Activated CD4-positive, alpha-beta T cell treated with anti-CD3 and anti-CD28 coated beads for 36 hours (primary cell): ENCODE measurements at regions not wholly inside any gene's neighbourhood (a gene's known extent, or its start where the extent isn't known, plus 50 kb on each side); places are given as distances from the start of the nearest gene placed in this dataset.

Source experiments
- ATAC-seq: fragments of 200-7000 bp; cut with Tn5 transposase; one replicate; pipeline ENCODE4 v1.10.0; 2021; ENCODE audit warnings: mild to moderate bottlenecking, moderate library complexity
- CTCF ChIA-PET: fragments of 350-600 bp; sonication (Branson Sonifier 250); formaldehyde crosslinking; loops from one replicate; lab custom pipeline; 2021; ENCODE audit warnings: antibody characterized with exemption; lab: Charles Lee
- POLR2A ChIA-PET: fragments of 350-600 bp; sonication (Branson Sonifier 250); formaldehyde crosslinking; loops from one replicate; lab custom pipeline; 2021; ENCODE audit warnings: antibody characterized with exemption, inconsistent platforms; lab: Charles Lee
- DNase-seq: peaks from one replicate; pipeline ENCODE4 v3.0.0-alpha.2; 2020
- H3K27ac Mint-ChIP-seq: one replicate; pipeline ENCODE4 v1.8.0; 2021; ENCODE audit warnings: mixed read lengths
- H3K27me3 Mint-ChIP-seq: one replicate; pipeline ENCODE4 v1.8.0; 2021; ENCODE audit warnings: mixed read lengths
- H3K36me3 Mint-ChIP-seq: one replicate; pipeline ENCODE4 v1.8.0; 2021; ENCODE audit warnings: low read depth, mixed read lengths
- H3K4me1 Mint-ChIP-seq: one replicate; pipeline ENCODE4 v1.8.0; 2021; ENCODE audit warnings: mixed read lengths
- H3K4me3 Mint-ChIP-seq: one replicate; pipeline ENCODE4 v1.8.0; 2021; ENCODE audit warnings: mild to moderate bottlenecking, moderate library complexity, mixed read lengths
- H3K9me3 Mint-ChIP-seq: one replicate; pipeline ENCODE4 v1.8.0; 2021; ENCODE audit warnings: low read depth, mixed read lengths
- intact Hi-C, 2 experiments: fragments of 100-400 bp; cut with DNase I in 1 of 2; cut with micrococcal nuclease in 1 of 2; formaldehyde crosslinking; loops; one replicate each; pipeline versions ENCODE4 v1.14.2 to v1.15.1; 2022 to 2024; cut with DNase I, micrococcal nuclease

DNA sequence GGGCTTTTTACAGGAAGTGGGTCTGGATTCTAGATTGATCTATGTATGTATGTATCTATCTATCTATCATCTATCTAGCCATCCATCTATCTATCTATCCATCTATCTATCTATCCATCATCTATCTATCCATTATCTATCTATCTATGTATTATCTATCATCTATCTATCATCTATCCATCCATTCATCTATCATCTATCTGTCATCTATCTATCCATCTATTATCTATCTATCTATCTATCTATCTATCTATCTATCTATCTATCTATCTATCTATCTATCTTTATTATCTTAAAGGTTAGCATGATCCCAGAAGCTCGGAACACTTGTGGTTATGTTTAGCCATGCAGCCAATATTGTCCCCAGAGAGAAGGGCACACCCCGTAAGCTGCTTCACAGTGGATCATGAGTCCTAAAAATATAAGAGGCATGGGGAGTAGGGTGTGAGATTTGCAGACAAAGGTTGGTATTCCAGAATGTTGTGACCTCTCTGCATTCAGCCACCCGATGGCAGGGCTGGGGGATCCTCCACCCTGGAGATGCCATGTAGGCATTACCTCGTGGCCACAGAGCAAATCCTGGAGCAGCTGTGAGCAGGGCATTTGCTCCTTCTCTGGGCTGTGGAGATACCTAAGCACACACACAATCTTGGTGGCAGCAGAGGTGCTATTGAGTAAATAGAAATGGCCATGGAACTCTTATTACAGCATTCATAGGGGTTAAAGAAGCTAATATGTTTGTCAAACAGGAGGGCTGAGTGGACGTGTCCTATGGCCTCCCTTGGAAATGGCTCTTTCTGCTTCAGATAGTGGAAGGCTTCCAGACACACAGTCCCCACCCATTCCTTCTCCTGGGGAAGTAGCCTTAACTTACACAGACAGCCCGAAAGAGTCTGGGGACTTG lies 310.0 kb upstream of the TSHZ3 start:
- no peaks in the 10 kb centered on the region for H3K4me1 Mint-ChIP-seq
- H3K27me3 Mint-ChIP-seq: peaks cover 2% of the 10 kb centered on the region
- POLR2A ChIA-PET: no interaction called here
- intact Hi-C loops: no loop called here
- CTCF ChIA-PET: no interaction called here
- no peak overlapping the region for H3K4me3 Mint-ChIP-seq
- DNase-seq: no peak
- H3K36me3 Mint-ChIP-seq: no peaks in the 10 kb centered on the region
- H3K27ac Mint-ChIP-seq: no peak overlapping the region
- no peak for ATAC-seq
- H3K9me3 Mint-ChIP-seq: no peaks in the 10 kb centered on the region

DNA sequence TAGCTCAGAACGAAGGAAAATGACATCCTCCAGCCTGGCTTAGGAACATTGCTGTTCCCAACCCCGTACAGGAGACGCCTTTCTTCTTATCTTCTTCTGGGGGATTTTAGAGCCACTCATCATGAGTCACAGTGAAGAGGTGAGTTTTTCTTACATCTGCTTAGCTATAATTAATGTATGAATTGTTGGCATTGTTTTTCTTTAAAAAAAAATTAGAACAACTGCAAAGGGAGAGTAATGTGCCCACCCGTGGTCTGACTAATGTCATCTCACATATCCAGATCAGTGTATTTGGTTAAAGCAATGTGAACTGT lies 310.6 kb upstream of the TSHZ3 start:
- no peaks in the 10 kb centered on the region for H3K9me3 Mint-ChIP-seq
- CTCF ChIA-PET: no interaction called here

DNA sequence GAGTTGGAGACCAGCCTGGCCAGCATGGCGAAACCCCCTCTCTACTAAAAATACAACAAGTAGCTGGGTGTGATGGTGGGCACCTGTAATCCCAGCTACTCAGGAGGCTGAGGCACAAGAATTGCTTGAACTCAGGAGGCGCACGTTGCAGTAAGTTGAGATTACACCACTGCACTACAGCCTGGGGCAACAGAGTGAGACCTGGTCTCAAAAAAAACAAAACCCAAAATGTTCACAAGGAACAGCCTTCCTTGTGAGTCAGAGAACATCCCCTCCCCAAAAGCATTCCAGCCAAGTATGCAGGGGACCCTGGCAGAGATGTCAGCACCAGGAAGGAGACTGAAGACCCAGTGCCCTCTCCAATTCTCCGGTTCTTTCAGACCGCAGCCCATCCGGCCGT lies 314.9 kb upstream of the TSHZ3 start:
- Mint-ChIP-seq H3K4me3 (no peak overlapping the region), H3K36me3 (no peaks in the 10 kb centered on the region), H3K27me3 (peaks cover under 1% of the 10 kb centered on the region), H3K4me1 (no peaks in the 10 kb centered on the region), H3K9me3 (no peaks in the 10 kb centered on the region), H3K27ac (no peak overlapping the region)
- no peak for DNase-seq
- intact Hi-C loops: no loop called here
- no peak for ATAC-seq
- CTCF ChIA-PET: no interaction called here
- POLR2A ChIA-PET: no interaction called here

More for the DNA sequence above, 310.6 kb upstream of the TSHZ3 start:
- peaks cover 2% of the 10 kb centered on the region for H3K27me3 Mint-ChIP-seq
- ATAC-seq: no peak
- intact Hi-C loops: no loop called here
- H3K36me3 Mint-ChIP-seq: no peaks in the 10 kb centered on the region
- DNase-seq: no peak
- no peak overlapping the region for H3K4me3 Mint-ChIP-seq
- H3K27ac Mint-ChIP-seq: no peak overlapping the region
- no peaks in the 10 kb centered on the region for H3K4me1 Mint-ChIP-seq
- POLR2A ChIA-PET: no interaction called here

DNA sequence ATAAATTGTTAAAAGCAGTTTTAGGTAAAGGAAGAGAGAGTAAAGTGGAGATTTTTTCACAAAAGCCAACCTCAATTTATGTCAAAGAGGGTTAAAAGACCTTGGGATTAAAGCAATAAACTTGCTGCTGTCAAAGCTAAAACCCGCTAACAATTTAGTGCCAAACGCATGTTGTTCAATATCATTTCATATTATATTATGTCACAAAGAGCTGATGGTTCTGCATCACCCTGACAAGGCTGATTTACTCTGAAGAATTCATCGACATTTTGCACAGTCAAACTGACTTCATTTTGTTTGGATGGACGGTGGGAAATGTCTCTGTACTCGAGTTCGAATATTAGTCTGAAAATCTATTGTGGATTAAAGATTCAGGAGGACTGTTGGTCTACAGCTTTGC lies 315.8 kb upstream of the TSHZ3 start:
- peaks cover 3% of the 10 kb centered on the region for H3K27me3 Mint-ChIP-seq
- H3K4me1 Mint-ChIP-seq: no peaks in the 10 kb centered on the region
- no peak overlapping the region for H3K4me3 Mint-ChIP-seq
- ATAC-seq (no peak), DNase-seq (no peak)
- POLR2A ChIA-PET: no interaction called here
- intact Hi-C loops: no loop called here
- CTCF ChIA-PET: interaction anchor here (0.7 kb wide), 1 partner anchor 24 kb away, joined by 3 read pairs; no protein-coding TSS in a partner anchor
- no peak overlapping the region for H3K27ac Mint-ChIP-seq
- no peaks in the 10 kb centered on the region for H3K36me3 Mint-ChIP-seq
- H3K9me3 Mint-ChIP-seq: no peaks in the 10 kb centered on the region

DNA sequence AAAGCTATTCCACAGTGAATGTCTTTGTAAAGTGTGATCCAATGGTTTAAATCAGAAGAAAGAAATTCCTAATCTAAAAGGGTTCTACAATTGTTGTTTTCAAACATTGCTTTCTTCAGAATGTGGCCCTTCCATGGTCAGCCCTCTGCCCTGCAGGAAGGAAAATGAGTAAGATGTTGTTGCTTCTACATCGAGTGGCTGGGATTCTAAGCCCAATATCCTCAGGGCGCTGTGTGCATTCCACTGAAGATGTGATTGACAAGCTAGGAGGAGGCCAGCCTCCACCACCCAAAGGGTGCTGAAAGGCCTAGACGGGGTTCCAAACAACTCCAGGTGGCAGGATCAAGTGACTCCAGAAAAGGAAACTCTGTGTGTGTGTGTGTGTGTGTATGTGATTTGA lies 316.9 kb upstream of the TSHZ3 start:
- no peaks in the 10 kb centered on the region for H3K4me1 Mint-ChIP-seq
- POLR2A ChIA-PET: no interaction called here
- no peak for ATAC-seq
- CTCF ChIA-PET: interaction anchor here (0.6 kb wide), 1 partner anchor 132 kb away, joined by 3 read pairs; no protein-coding TSS in a partner anchor
- no peaks in the 10 kb centered on the region for H3K36me3 Mint-ChIP-seq
- DNase-seq: no peak
- intact Hi-C loops: no loop called here
- H3K9me3 Mint-ChIP-seq: no peaks in the 10 kb centered on the region
- H3K4me3 Mint-ChIP-seq: no peak overlapping the region
- H3K27me3 Mint-ChIP-seq: peaks cover 3% of the 10 kb centered on the region
- no peak overlapping the region for H3K27ac Mint-ChIP-seq

DNA sequence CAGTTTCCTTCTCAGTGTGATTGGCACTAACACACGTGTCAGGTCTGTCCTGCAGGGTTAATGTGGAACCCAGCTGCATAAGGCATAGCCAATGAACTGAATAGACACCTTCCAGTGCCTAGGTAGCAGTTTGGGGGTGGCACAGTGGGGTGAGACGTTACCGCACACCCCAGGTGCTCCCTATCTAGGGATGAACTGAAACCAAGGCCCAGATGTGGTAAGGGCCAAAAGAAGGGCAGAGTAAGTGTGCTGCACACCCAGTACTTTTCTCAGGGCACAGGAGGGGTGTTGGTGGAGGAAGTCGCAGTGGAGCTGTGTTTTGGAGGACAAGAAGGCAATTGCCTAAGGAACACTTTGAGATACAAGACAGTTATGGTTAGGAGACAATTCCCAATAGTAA lies 317.9 kb upstream of the TSHZ3 start:
- DNase-seq: no peak
- Mint-ChIP-seq H3K27ac (no peak overlapping the region), H3K27me3 (peaks cover 3% of the 10 kb centered on the region), H3K4me3 (no peak overlapping the region), H3K36me3 (no peaks in the 10 kb centered on the region), H3K9me3 (no peaks in the 10 kb centered on the region), H3K4me1 (no peaks in the 10 kb centered on the region)
- intact Hi-C loops: no loop called here
- ChIA-PET POLR2A (no interaction called here), CTCF (no interaction called here)
- ATAC-seq: no peak

DNA sequence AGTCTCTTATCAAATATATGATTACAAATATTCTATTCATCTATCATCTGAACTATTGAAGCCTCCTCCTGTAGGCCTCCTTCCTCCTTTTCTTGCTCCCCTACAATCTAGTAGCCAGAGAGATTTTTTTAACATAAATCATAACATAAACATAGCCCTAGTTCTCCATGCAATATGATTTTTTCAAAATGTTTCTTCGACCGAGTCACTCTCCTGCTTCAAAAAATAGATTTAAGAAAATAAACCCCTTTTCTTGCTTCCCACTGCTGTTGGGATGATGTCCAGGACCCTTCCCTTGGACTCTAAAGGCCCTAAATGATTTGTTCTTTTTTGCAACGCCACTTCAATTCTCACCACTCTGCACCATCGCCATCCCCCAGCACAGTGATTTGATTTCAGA lies 319.7 kb upstream of the TSHZ3 start:
- ATAC-seq (no peak), DNase-seq (no peak)
- no peak overlapping the region for H3K4me3 Mint-ChIP-seq
- intact Hi-C loops: no loop called here
- peaks cover 6% of the 10 kb centered on the region for H3K27me3 Mint-ChIP-seq
- H3K36me3 Mint-ChIP-seq: no peaks in the 10 kb centered on the region
- no peaks in the 10 kb centered on the region for H3K4me1 Mint-ChIP-seq
- POLR2A ChIA-PET: no interaction called here
- H3K27ac Mint-ChIP-seq: no peak overlapping the region
- CTCF ChIA-PET: no interaction called here
- H3K9me3 Mint-ChIP-seq: no peaks in the 10 kb centered on the region

DNA sequence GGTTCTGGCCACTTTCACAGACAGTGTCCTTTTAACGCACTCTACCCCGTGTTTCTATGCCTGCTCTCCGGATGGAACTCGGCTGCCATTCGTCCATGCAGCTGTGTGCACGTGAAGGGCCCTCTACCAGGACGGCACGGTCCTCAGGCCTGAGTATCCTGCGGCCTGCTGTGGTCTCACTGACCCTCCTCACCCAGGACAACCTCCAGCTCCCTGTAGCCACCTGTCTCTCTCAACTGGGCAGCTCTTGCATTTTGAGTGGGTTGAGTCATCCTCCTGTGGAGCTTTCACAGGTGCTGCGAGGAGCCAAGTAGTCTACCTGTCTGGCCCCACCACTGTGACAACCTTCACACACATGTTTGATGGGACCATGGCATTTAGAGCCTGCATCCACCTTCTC lies 321.7 kb upstream of the TSHZ3 start:
- ATAC-seq: no peak
- ChIA-PET POLR2A (no interaction called here), CTCF (no interaction called here)
- Mint-ChIP-seq H3K36me3 (no peaks in the 10 kb centered on the region), H3K27me3 (peaks cover 6% of the 10 kb centered on the region), H3K9me3 (no peaks in the 10 kb centered on the region), H3K4me1 (no peaks in the 10 kb centered on the region), H3K27ac (no peak overlapping the region), H3K4me3 (no peak overlapping the region)
- no peak for DNase-seq
- intact Hi-C loops: no loop called here

DNA sequence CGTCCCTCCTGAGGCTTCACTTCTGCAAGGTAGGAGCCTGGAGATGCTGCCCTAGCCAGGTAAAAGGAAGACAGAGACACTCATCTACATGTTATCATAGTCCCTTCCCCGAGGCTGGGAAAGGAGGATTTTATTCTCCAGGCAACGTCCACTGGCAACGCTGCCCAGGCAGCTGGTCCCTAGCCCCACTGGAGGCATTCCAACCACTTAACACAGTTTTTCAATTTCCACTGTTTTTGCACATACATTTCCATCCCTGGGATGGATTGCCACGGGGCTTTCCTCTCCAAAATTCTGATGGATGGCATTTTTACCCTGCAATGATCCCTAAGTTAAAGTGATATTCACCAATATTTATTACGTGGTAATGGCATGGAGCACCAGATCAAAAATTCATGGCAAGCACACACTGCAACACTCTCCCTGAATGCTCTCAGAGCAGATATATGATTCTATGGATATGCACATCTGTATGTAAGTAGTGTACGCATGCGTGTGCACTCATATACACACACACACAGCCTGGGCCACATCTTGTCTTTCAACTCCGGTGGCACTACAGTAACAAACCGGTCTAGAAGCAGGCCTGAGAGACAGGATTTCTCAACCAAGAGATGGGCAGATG lies 322.3 kb upstream of the TSHZ3 start:
- H3K9me3 Mint-ChIP-seq: no peaks in the 10 kb centered on the region
- H3K4me3 Mint-ChIP-seq: no peak overlapping the region
- H3K27ac Mint-ChIP-seq: no peak overlapping the region
- DNase-seq (no peak), ATAC-seq (no peak)
- ChIA-PET CTCF (no interaction called here), POLR2A (no interaction called here)
- no peaks in the 10 kb centered on the region for H3K36me3 Mint-ChIP-seq
- no peaks in the 10 kb centered on the region for H3K4me1 Mint-ChIP-seq
- intact Hi-C loops: no loop called here
- H3K27me3 Mint-ChIP-seq: peaks cover 6% of the 10 kb centered on the region

DNA sequence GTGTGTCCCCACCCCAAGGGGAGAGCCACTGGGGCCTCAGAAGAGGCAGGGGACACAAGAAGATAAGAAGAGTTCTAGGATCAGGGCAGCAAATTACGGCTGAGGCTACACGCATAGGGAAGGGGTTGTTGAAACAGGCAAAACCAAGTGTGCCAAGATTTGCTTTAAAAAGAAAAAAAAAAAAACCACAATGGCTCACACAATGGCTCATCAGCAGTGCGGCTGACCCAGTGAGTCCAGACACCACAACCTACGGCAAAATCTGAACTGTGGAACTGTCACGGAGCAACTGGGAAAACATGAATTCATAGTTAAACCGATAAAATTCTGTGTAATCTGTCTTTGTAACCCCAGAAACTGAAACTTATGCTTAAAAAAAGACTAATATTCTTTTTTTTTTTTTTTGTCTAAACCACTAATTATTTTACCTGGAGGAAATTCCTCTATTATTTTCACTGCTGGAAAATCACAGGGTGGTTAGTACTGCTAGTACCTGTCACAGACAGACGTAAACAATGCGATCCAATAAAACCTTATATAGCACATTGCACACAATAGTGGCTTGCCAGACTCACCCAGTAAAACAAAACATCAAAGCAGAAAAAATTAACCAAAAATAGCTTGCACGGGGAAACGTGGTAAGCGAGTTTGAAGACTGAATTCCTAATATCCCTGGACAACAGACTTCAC lies 325.4 kb upstream of the TSHZ3 start:
- ATAC-seq (no peak), DNase-seq (no peak)
- H3K9me3 Mint-ChIP-seq: no peaks in the 10 kb centered on the region
- intact Hi-C loops: no loop called here
- no peak overlapping the region for H3K4me3 Mint-ChIP-seq
- H3K36me3 Mint-ChIP-seq: no peaks in the 10 kb centered on the region
- no peak overlapping the region for H3K27ac Mint-ChIP-seq
- POLR2A ChIA-PET: no interaction called here
- CTCF ChIA-PET: interaction anchor here (0.6 kb wide), 1 partner anchor 11 kb away, joined by 3 read pairs; no protein-coding TSS in a partner anchor
- H3K4me1 Mint-ChIP-seq: no peaks in the 10 kb centered on the region
- peaks cover 3% of the 10 kb centered on the region for H3K27me3 Mint-ChIP-seq

DNA sequence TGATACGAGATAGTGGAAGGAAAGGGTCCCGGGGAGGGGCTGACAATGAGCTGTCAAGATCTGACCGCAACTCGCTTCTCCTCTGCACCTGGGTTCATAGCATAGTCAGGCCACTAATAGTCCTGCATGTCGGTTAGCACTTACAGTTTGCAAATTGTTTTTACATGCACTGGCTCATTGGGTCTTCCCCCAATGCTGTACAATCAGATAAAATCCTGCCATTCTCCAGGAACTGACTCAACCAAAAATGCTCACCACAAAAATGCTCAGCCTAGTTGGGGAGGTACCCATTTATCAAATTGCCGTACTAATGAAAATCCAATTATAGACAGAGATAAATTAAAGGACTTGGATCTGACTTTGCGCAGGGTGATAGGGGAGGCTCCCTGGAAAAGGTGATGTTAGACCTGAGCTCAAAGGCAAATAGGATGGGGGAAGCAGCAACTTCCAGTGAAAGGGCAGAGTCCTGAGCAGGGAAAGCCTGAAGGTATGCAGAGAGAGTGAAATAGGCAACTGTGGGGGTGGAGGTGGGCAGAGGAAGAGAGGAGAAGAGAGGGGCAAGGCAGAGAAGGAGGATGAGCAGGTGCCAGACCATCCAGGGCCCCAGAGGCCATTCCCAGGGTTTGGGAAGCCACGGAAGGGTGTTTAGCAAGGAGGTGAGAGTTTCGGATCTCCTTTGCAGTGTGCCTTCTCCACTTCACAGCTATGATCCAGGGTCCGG lies 326.1 kb upstream of the TSHZ3 start:
- intact Hi-C loops: no loop called here
- CTCF ChIA-PET: interaction anchor here (0.6 kb wide), 1 partner anchor 10 kb away, joined by 3 read pairs; no protein-coding TSS in a partner anchor

More for the DNA sequence above, 326.1 kb upstream of the TSHZ3 start:
- Mint-ChIP-seq H3K27ac (no peak overlapping the region), H3K9me3 (no peaks in the 10 kb centered on the region), H3K36me3 (no peaks in the 10 kb centered on the region), H3K4me3 (no peak overlapping the region), H3K27me3 (peaks cover 3% of the 10 kb centered on the region), H3K4me1 (no peaks in the 10 kb centered on the region)
- POLR2A ChIA-PET: no interaction called here
- DNase-seq (no peak), ATAC-seq (no peak)
